Activated naive CD4-positive, alpha-beta T cell treated with anti-CD3 and anti-CD28 coated beads for 36 hours (primary cell): ENCODE measurements at regions not wholly inside any gene's neighbourhood (a gene's known extent, or its start where the extent isn't known, plus 50 kb on each side); places are given as distances from the start of the nearest gene placed in this dataset.
"Not testable (repeated sequence)": the region's sequence is repeated elsewhere in the genome, so short reads cannot be mapped to it uniquely, and the experiment has no call there.

Experiments
- CTCF ChIA-PET: fragments of 350-600 bp; sonication (Branson Sonifier 250); formaldehyde crosslinking; loops from one replicate; lab custom pipeline; 2021; ENCODE audit warnings: antibody characterized with exemption; lab: Charles Lee
- DNase-seq: peaks from one replicate; pipeline ENCODE4 v3.0.0-alpha.2; 2020
- H3K27ac Mint-ChIP-seq: one replicate; pipeline ENCODE4 v1.8.0; 2021; ENCODE audit warnings: mild to moderate bottlenecking, mixed read lengths
- H3K27me3 Mint-ChIP-seq: one replicate; pipeline ENCODE4 v1.8.0; 2021; ENCODE audit warnings: low read depth, mixed read lengths
- H3K36me3 Mint-ChIP-seq: one replicate; pipeline ENCODE4 v1.8.0; 2021; ENCODE audit warnings: low read depth, mixed read lengths
- H3K4me1 Mint-ChIP-seq: one replicate; pipeline ENCODE4 v1.8.0; 2021; ENCODE audit warnings: low read depth, mixed read lengths
- H3K4me3 Mint-ChIP-seq: one replicate; pipeline ENCODE4 v1.8.0; 2021; ENCODE audit warnings: mild to moderate bottlenecking, moderate library complexity, mixed read lengths
- H3K9me3 Mint-ChIP-seq: one replicate; pipeline ENCODE4 v1.8.0; 2021; ENCODE audit warnings: mixed read lengths
- intact Hi-C: fragments of 100-400 bp; cut with micrococcal nuclease; formaldehyde crosslinking; loops from one replicate; pipeline ENCODE4 v1.15.1; 2023

DNA sequence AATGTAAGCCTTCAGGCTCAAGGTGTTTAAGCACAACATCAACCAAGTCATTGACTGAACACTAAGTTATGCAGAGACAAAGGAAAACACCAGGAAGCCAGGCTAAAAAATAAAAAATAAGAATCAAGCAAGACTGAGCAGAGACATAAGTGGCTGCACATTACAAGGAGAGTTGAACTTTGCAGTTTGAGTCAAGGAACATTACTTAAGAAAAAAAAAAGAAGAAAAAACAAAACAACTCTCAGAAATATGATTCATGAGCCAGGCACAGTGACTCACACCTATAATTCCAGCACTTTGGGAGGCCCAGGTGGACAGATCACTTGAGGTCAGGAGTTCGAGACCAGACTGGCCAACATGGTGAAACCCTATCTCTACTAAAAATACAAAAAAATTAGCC, 168.1 kb downstream of the C16orf95 start:
- Mint-ChIP-seq H3K4me1 (no peaks in the 10 kb centered on the region), H3K4me3 (no peak overlapping the region), H3K9me3 (peaks cover 6% of the 10 kb centered on the region), H3K27ac (no peak overlapping the region), H3K36me3 (peaks cover 2% of the 10 kb centered on the region), H3K27me3 (no peaks in the 10 kb centered on the region)
- DNase-seq = no peak
- intact Hi-C loops = no loop called here
- CTCF ChIA-PET = no interaction called here

DNA sequence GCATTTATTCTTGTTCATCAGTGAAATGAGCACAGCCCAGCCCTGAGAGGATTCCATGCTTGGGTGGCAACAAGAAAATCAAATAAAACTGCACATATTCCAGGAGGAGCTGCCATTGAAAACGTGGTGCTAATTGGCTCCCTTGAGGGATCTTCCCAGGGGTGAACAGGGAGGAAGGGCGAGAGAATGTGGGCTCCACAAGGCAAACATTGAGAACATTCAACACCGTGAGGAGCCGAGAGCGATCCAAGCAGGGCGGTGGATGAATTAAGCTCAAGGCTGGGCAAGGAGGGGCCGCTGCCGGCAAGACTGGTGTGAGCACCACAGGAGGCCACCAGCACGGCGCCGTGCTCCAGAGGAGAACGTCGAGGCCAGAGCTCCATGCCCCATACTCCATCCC, 166.9 kb downstream of the C16orf95 start:
- intact Hi-C loops = no loop called here
- Mint-ChIP-seq H3K4me1 (no peaks in the 10 kb centered on the region), H3K9me3 (peaks cover 6% of the 10 kb centered on the region), H3K4me3 (no peak overlapping the region), H3K36me3 (peaks cover 2% of the 10 kb centered on the region), H3K27ac (no peak overlapping the region), H3K27me3 (no peaks in the 10 kb centered on the region)
- CTCF ChIA-PET = no interaction called here
- no peak for DNase-seq

DNA sequence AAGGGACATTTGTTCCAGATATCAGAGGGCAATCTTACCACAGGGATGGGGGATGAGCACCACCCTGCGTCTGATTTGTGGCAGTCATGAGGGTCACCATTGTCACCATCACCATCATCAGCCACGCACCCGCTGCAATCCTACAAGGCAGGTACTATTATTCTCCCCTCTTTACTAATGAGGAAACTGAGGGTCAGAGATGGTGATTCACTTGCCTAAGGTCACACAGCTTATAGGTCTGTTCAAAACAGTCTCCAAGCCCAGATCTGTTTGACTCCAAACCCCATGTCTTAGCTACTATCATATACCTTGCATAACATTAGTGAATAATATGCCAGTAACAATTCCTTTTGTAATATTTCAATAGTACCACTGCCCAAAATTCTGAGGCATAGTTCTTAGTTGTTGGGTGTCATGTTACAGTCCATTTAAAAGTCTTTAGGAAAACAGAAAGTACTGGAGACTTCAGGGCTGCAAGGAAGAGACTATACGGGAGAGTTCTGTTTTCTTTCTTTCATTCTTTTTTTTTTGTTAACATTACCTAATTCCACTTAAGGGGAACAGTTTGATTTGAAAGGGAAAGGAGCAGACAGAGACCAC, 166.4 kb downstream of the C16orf95 start:
- H3K4me3 Mint-ChIP-seq = no peak overlapping the region
- H3K9me3 Mint-ChIP-seq = peaks cover 6% of the 10 kb centered on the region
- no peaks in the 10 kb centered on the region for H3K4me1 Mint-ChIP-seq
- CTCF ChIA-PET = no interaction called here
- peaks cover 2% of the 10 kb centered on the region for H3K36me3 Mint-ChIP-seq
- DNase-seq = no peak
- intact Hi-C loops = no loop called here
- H3K27me3 Mint-ChIP-seq = no peaks in the 10 kb centered on the region
- H3K27ac Mint-ChIP-seq = no peak overlapping the region

DNA sequence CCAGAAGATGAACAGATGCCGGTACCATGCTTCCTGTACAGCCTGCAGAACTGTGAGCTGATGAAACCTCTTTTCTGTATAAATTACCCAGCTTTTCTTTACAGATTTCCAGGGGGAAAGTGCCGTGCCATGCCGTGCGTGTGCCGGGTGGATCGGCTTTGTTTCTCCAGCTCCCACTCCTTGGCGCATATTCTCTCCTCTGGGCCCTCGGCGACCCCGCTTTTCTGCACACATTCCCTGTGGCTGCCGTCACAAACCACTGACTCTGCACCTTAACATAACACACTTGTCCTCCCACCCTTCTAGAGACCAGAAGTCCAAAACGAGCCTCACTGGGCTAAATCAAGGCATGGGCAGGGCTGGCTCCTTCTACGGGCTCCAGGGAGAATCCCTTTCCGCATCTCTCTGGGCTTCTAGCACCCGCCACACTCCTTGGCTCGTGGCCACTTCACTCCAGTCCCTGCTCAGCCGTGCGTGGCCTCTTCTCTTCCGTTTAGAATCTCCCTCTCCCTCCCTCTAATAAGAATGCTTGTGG, 164.9 kb downstream of the C16orf95 start:
- no peak overlapping the region for H3K27ac Mint-ChIP-seq
- no peak overlapping the region for H3K4me3 Mint-ChIP-seq
- no peak for DNase-seq
- no peaks in the 10 kb centered on the region for H3K27me3 Mint-ChIP-seq
- peaks cover 2% of the 10 kb centered on the region for H3K36me3 Mint-ChIP-seq
- intact Hi-C loops = no loop called here
- CTCF ChIA-PET = no interaction called here
- peaks cover 6% of the 10 kb centered on the region for H3K9me3 Mint-ChIP-seq
- no peaks in the 10 kb centered on the region for H3K4me1 Mint-ChIP-seq

DNA sequence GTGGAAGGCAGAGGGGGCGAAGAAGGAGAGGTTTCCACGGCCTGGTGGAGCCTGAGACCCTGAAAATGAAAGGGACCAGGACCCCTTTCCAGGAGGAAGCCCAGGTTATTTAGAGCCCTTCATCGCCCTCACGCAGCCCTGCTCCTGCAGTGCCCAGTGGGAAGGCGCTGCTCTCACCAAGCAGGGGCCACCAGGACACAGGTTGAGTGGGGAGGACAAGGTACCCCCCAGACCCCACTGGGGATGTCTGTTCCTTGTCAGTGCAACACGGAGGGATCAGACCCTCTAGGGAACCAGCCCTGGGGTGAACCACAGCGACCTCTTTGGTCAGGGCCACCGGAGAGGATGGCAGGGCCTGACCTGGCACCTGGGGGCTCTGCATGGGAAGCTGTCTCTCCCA, 163.9 kb downstream of the C16orf95 start:
- H3K4me3 Mint-ChIP-seq = no peak overlapping the region
- no peaks in the 10 kb centered on the region for H3K4me1 Mint-ChIP-seq
- intact Hi-C loops = no loop called here
- peaks cover 2% of the 10 kb centered on the region for H3K36me3 Mint-ChIP-seq
- CTCF ChIA-PET = no interaction called here
- peaks cover 6% of the 10 kb centered on the region for H3K9me3 Mint-ChIP-seq
- no peak overlapping the region for H3K27ac Mint-ChIP-seq
- no peaks in the 10 kb centered on the region for H3K27me3 Mint-ChIP-seq
- DNase-seq = no peak

DNA sequence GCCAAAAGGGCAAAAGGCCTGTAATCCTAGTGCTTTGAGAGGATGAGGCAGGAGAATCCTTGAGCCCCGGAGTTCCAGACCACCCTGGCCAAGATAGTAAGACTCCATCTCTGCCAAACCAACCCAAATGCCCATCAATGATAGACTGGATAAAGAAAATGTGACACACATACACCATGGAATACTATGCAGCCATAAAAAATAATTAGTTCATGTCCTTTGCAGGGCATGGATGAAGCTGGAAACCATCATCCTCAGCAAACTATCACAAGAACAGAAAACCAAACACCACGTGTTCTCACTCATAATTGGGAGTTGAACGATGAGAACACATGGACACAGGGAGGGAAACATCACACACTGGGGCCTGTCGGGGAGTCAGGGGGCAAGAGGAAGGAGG, 161.9 kb downstream of the C16orf95 start:
- H3K4me1 Mint-ChIP-seq, H3K4me3 Mint-ChIP-seq, CTCF ChIA-PET, DNase-seq, H3K9me3 Mint-ChIP-seq, H3K27me3 Mint-ChIP-seq, H3K36me3 Mint-ChIP-seq, H3K27ac Mint-ChIP-seq, intact Hi-C loops: not testable (repeated sequence)

DNA sequence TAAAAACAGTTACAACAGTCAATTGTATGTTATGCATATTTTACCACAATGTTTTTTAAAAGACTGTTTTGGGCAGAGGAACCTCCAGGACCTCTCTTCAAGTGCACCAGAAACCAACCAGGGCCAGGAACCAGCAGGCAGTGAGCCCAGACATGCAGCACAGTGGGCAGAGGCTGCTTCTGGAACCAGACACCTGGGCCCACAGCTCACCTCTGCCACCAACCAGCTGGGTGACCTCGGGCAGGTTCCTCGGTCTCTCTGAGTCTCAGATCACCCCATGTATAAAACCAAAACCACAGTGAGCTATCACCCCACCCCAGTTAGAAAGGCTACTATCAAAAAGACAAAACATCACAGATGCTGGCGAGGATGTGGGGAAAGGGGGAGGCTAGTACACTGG, 161.0 kb downstream of the C16orf95 start:
- DNase-seq = no peak
- Mint-ChIP-seq H3K4me1 (no peaks in the 10 kb centered on the region), H3K9me3 (peaks cover 4% of the 10 kb centered on the region), H3K36me3 (no peaks in the 10 kb centered on the region), H3K27ac (no peak overlapping the region), H3K27me3 (no peaks in the 10 kb centered on the region), H3K4me3 (no peak overlapping the region)
- CTCF ChIA-PET = no interaction called here
- intact Hi-C loops = no loop called here

DNA sequence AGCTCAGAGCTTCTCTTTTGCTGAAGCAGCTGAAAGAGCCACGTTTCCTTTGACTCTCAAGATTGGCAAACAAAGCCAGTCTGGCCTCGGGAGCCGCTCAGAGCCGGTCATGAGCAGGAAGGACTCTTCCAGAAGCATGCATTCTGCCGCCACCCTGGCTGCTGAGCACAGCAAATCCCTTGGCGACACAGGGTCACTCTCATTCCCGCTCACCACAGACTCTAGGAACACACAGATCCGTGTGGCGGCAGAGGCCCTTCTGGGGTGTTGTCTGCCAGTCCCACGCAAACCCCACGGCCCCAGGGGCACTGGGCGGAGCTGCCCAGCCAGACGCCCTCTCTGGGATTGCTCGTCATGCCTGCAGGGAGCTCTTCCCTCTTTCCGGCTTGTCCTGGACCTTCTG, 157.0 kb downstream of the C16orf95 start:
- no peak for DNase-seq
- Mint-ChIP-seq H3K9me3 (peaks cover 1% of the 10 kb centered on the region), H3K27me3 (no peaks in the 10 kb centered on the region), H3K36me3 (no peaks in the 10 kb centered on the region), H3K4me1 (no peaks in the 10 kb centered on the region), H3K27ac (no peak overlapping the region), H3K4me3 (no peak overlapping the region)
- intact Hi-C loops = no loop called here
- CTCF ChIA-PET = no interaction called here

DNA sequence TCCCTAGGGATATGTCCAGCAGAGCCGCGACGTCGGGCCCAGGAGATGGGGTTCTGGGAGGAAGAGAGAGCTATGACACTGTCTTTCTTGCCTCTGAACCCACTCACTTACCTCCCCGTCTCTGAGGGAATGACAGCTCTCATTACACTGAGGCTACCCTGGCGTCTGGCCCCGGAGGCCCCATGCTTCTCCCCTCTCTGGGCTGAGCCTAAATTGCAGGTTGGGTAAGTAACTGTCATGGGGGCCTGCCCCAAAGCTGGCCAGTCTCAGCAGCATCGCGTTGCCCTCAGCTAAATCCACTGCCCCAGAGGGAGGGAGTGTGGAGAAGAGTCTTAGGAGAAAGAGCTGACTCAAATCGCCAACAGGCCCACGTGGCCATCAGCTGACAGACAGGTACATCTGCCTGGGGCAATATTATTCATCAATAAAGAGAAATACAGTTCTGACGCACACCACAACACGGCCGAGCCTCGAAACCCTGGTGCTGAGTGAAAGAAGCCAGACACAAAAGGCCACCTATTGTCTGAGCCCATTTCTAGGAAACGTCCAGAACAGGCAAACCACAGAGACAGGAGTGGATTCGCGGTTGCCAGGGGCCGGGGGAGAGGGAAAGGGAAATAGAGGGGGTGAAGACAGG, 156.4 kb downstream of the C16orf95 start:
- no peak for DNase-seq
- intact Hi-C loops = no loop called here
- Mint-ChIP-seq H3K4me1 (no peaks in the 10 kb centered on the region), H3K27ac (no peak overlapping the region), H3K9me3 (peaks cover 1% of the 10 kb centered on the region), H3K27me3 (no peaks in the 10 kb centered on the region), H3K4me3 (no peak overlapping the region), H3K36me3 (no peaks in the 10 kb centered on the region)
- CTCF ChIA-PET = no interaction called here

DNA sequence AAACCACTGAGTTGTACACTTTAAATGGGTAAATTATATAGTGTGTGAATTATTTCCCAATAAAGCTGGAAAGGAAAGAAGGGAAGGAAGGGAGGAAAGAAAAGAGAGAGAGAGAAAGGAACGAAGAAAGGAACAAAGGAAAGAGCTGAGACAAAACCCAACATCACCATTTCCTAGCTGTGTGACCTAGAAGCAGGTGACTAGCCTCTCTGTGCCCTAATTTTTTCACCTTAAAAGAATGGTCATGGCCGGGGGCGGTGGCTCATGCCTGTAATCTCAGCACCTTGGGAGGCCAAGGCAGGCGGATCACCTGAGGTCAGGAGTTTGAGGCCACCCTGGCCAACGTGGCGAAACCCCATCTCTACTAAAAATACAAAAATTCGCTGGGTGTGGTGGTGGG, 155.8 kb downstream of the C16orf95 start:
- DNase-seq, CTCF ChIA-PET, H3K36me3 Mint-ChIP-seq, H3K27me3 Mint-ChIP-seq, H3K9me3 Mint-ChIP-seq, H3K4me3 Mint-ChIP-seq, intact Hi-C loops, H3K4me1 Mint-ChIP-seq, H3K27ac Mint-ChIP-seq: not testable (repeated sequence)

DNA sequence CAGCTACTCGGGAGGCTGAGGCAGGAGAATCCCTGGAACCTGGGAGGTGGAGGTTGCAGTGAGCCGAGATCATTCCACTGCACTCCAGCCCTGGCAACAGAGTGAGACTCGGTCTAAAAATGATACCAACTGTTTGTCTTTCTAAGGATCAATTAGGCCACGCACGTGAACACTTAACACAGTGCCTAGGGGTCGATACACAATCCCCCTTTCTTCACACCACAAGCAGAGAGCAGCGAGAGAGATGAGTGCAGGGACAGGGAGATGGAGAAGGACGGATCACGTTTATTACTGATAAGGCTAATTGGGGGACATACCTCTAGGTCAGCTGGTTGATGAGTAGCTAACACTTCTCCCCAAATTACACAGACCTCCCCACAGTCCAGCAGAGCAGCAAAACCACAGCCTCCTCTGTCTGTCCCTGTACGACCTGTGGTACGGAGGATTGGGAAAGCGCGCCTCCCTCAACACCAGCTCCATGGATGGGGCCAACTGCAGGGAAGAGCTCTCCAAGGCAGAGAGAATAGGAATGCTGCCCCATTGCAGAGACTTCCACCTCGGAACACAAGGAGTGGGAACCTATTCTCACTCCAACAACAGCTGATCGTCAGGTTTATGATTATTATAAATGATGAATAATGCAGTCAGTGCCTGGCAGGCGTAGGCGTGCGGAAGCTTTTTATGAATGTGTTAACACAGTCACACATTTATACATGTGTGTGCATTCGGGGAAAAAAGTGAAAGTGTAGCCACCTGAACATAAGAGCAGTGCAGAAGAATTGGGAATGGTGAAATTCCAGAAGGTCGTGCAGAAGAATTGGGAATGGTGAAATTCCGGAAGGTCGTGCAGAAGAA, 155.1 kb downstream of the C16orf95 start:
- Mint-ChIP-seq H3K36me3 (no peaks in the 10 kb centered on the region), H3K27me3 (no peaks in the 10 kb centered on the region), H3K4me1 (no peaks in the 10 kb centered on the region), H3K27ac (no peak overlapping the region), H3K9me3 (peaks cover 2% of the 10 kb centered on the region), H3K4me3 (no peak overlapping the region)
- CTCF ChIA-PET = no interaction called here
- intact Hi-C loops = no loop called here
- peak; percentile 35 for DNase-seq

DNA sequence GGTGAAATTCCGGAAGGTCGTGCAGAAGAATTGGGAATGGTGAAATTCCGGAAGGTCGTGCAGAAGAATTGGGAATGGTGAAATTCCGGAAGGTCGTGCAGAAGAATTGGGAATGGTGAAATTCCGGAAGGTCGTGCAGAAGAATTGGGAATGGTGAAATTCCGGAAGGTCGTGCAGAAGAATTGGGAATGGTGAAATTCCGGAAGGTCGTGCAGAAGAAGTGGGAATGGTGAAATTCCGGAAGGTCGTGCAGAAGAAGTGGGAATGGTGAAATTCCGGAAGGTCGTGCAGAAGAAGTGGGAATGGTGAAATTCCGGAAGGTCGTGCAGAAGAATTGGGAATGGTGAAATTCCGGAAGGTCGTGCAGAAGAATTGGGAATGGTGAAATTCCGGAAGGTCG, 154.4 kb downstream of the C16orf95 start:
- H3K4me3 Mint-ChIP-seq, H3K36me3 Mint-ChIP-seq, H3K4me1 Mint-ChIP-seq, H3K27me3 Mint-ChIP-seq, H3K9me3 Mint-ChIP-seq, intact Hi-C loops, DNase-seq, CTCF ChIA-PET, H3K27ac Mint-ChIP-seq: not testable (repeated sequence)

DNA sequence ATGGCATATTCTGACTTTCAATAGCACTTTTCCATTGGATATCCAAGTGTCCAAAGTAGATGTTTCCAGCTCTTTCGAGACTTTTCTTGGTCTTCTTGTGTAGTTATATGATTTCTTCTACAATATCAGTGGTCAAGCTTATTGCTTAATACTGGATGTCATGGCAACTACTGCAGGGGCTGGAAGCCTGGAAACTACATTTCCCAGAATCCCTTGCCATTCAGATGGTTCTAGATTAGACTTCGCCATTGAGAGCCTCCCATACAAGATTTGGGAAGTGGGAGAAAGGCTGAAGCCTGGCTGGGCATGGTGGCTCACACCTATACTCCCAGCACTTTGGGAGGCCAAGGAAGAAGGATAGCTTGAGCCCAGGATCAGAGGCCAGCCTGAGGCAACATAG, 153.6 kb downstream of the C16orf95 start:
- intact Hi-C loops = no loop called here
- Mint-ChIP-seq H3K27me3 (no peaks in the 10 kb centered on the region), H3K27ac (no peak overlapping the region), H3K36me3 (no peaks in the 10 kb centered on the region), H3K4me1 (no peaks in the 10 kb centered on the region), H3K9me3 (peaks cover 10% of the 10 kb centered on the region), H3K4me3 (no peak overlapping the region)
- CTCF ChIA-PET = no interaction called here
- no peak for DNase-seq
